ENCODE measurements at regions not wholly inside any gene's neighbourhood (a gene's known extent, or its start where the extent isn't known, plus 50 kb on each side); places are given as distances from the start of the nearest gene placed in this dataset.

GRCh38 chr20:52446421-52447224 lies 255.0 kb upstream of the ZFP64 start:
- TF ChIP-seq, protein P1, sequence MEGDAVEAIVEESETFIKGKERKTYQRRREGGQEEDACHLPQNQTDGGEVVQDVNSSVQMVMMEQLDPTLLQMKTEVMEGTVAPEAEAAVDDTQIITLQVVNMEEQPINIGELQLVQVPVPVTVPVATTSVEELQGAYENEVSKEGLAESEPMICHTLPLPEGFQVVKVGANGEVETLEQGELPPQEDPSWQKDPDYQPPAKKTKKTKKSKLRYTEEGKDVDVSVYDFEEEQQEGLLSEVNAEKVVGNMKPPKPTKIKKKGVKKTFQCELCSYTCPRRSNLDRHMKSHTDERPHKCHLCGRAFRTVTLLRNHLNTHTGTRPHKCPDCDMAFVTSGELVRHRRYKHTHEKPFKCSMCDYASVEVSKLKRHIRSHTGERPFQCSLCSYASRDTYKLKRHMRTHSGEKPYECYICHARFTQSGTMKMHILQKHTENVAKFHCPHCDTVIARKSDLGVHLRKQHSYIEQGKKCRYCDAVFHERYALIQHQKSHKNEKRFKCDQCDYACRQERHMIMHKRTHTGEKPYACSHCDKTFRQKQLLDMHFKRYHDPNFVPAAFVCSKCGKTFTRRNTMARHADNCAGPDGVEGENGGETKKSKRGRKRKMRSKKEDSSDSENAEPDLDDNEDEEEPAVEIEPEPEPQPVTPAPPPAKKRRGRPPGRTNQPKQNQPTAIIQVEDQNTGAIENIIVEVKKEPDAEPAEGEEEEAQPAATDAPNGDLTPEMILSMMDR (conservative IDR thresholded peaks at IDR 0.05; ENCODE audit: low read depth, low read length), result no peak
- TF ChIP-seq BHLHE40 (IDR thresholded peaks at IDR 0.05; ENCODE audit: low read depth, low read length), result no peak

All from IMR-90 (cell line).